Neural cell (in vitro differentiated cells): ENCODE measurements at regions not wholly inside any gene's neighbourhood (a gene's known extent, or its start where the extent isn't known, plus 50 kb on each side); places are given as distances from the start of the nearest gene placed in this dataset.

Source experiments
- CTCF ChIP-seq: fragments of 450-650 bp; IDR thresholded peaks from 2 replicates; pipeline ENCODE4 v1.5.1; 2014; ENCODE audit warnings: antibody characterized with exemption, mild to moderate bottlenecking, moderate library complexity; ENCODE audit not compliant: poor library complexity, severe bottlenecking
- EZH2 ChIP-seq: fragments of 200-600, 300-800 bp; shearing (Covaris generic), sonication (generic); IDR thresholded peaks from 2 replicates; pipeline ENCODE4 v1.6.1; 2014; ENCODE audit warnings: antibody characterized with exemption, low read length, borderline replicate concordance, mild to moderate bottlenecking; ENCODE audit not compliant: insufficient read depth, poor library complexity, severe bottlenecking
- MXI1 ChIP-seq: fragments of 450-650 bp; conservative IDR thresholded peaks from 2 replicates; pipeline ENCODE4 v1.6.1; 2014; ENCODE audit warnings: antibody characterized with exemption, mild to moderate bottlenecking; ENCODE audit not compliant: poor library complexity, severe bottlenecking
- TAF1 ChIP-seq: IDR thresholded peaks from 2 replicates; pipeline ENCODE4 v1.6.1; 2012; ENCODE audit warnings: low read depth

GRCh38 chr4:127469959-127470809 is 162.6 kb upstream of the INTU start:
- TF ChIP-seq TAF1 (no peak), MXI1 (no peak), CTCF (no peak), EZH2 (no peak)
